AG04450 (cell line): ENCODE measurements at regions not wholly inside any gene's neighbourhood (a gene's known extent, or its start where the extent isn't known, plus 50 kb on each side); places are given as distances from the start of the nearest gene placed in this dataset.

Experiments used
- CTCF ChIA-PET: fragments of 300-600, 350-600 bp; formaldehyde crosslinking; extraction: SDS; loops from one replicate; lab custom pipeline; 2022; ENCODE audit warnings: antibody characterized with exemption, inconsistent platforms; lab: Charles Lee
- POLR2A ChIA-PET: fragments of 350-600 bp; formaldehyde crosslinking; extraction: SDS; loops from one replicate; lab custom pipeline; 2021; ENCODE audit warnings: antibody characterized with exemption, inconsistent platforms; lab: Yijun Ruan, JAX
- DNase-seq: peaks from one replicate; pipeline ENCODE4 v3.0.0-alpha.2; 2011; ENCODE audit warnings: low read depth, low spot score
- H3K27ac ChIP-seq: one replicate; pipeline ENCODE4 v1.5.1; 2012; ENCODE audit warnings: low read depth, low read length, control low read depth
- H3K27me3 ChIP-seq: one replicate; pipeline ENCODE4 v1.6.0; 2012; ENCODE audit warnings: low read length; ENCODE audit not compliant: control insufficient read depth, insufficient read depth
- H3K4me3 ChIP-seq: 2 replicates; pipeline ENCODE4 v1.5.1; 2011; ENCODE audit warnings: mild to moderate bottlenecking, low read depth, low read length, control low read depth
- H3K9me3 ChIP-seq: 2 replicates; pipeline ENCODE4 v1.5.1; 2012; ENCODE audit warnings: low read length; ENCODE audit not compliant: control insufficient read depth, insufficient read depth
- CTCF ChIP-seq: IDR thresholded peaks from 2 replicates; pipeline ENCODE4 v1.5.1; 2011; ENCODE audit warnings: low read depth, low read length, control low read depth, inconsistent platforms

GRCh38 chr6:27078734-27079357 lies 168.7 kb upstream of the PRSS16 start:
- POLR2A ChIA-PET = no interaction called here
- peak overlapping the region; percentile 22 for H3K4me3 ChIP-seq
- peak; percentile 74 for TF ChIP-seq CTCF

DNA sequence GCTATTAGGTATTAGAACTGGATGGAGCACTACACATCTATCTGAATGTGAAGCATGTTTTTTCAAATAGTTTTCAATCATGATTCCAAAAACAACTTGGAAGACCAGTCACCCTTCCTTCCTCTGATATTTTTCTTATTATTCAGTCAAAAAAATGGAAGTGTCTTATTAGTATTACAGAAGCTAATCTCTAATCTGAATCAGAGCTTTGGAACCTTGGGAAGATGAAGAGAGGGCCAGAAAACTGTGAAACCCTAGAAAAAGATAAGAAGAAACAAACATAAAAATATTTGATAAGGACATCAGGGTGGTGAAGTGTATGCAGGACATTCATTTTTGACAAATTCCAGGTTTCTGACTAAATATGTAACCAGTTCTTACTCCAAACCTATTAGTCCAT lies 166.3 kb upstream of the PRSS16 start:
- TF ChIP-seq CTCF = no peak
- POLR2A ChIA-PET = no interaction called here
- Histone ChIP-seq H3K9me3 (no peaks in the 10 kb centered on the region), H3K27ac (no peak overlapping the region), H3K4me3 (no peak overlapping the region), H3K27me3 (no peaks in the 10 kb centered on the region)
- CTCF ChIA-PET = interaction anchor here (0.6 to 4.5 kb wide), 2 partner anchors 472 to 763 kb away, joined by 5 to 59 read pairs; no protein-coding TSS in a partner anchor
- DNase-seq = no peak

More at GRCh38 chr6:27078734-27079357, 168.7 kb upstream of the PRSS16 start:
- DNase-seq = peak; percentile 30
- CTCF ChIA-PET = interaction anchor here (0.6 to 4.5 kb wide), 12 partner anchors 13 to 738 kb away, joined by 3 to 59 read pairs (median 4); no protein-coding TSS in a partner anchor
- Histone ChIP-seq H3K27me3 (peaks cover 4% of the 10 kb centered on the region), H3K27ac (no peak overlapping the region), H3K9me3 (no peaks in the 10 kb centered on the region)

GRCh38 chr6:27081931-27082330 lies 165.6 kb upstream of the PRSS16 start:
- Histone ChIP-seq H3K9me3 (no peaks in the 10 kb centered on the region), H3K27ac (no peak overlapping the region), H3K4me3 (no peak overlapping the region), H3K27me3 (no peaks in the 10 kb centered on the region)
- TF ChIP-seq CTCF = no peak
- DNase-seq = no peak
- ChIA-PET CTCF (no interaction called here), POLR2A (no interaction called here)

GRCh38 chr6:27088068-27088467 lies 159.4 kb upstream of the PRSS16 start:
- CTCF ChIA-PET = no interaction called here
- no peak overlapping the region for H3K4me3 ChIP-seq
- H3K9me3 ChIP-seq = no peaks in the 10 kb centered on the region
- no peak for TF ChIP-seq CTCF
- POLR2A ChIA-PET = no interaction called here
- no peaks in the 10 kb centered on the region for H3K27me3 ChIP-seq
- DNase-seq = no peak
- H3K27ac ChIP-seq = no peak overlapping the region

GRCh38 chr6:27091661-27092315 lies 155.7 kb upstream of the PRSS16 start:
- peak; percentile 80 for DNase-seq
- H3K27me3 ChIP-seq = no peaks in the 10 kb centered on the region
- POLR2A ChIA-PET = interaction anchor here (0.5 kb wide), 1 partner anchor 497 kb away, joined by 3 read pairs; no protein-coding TSS in a partner anchor
- H3K4me3 ChIP-seq = peak overlapping the region; percentile 62
- CTCF ChIA-PET = interaction anchor here (1.4 to 2.0 kb wide), 3 partner anchors 13 to 496 kb away, joined by 4 to 11 read pairs (median 7); no protein-coding TSS in a partner anchor
- H3K27ac ChIP-seq = no peak overlapping the region
- TF ChIP-seq CTCF = no peak
- H3K9me3 ChIP-seq = no peaks in the 10 kb centered on the region
